OCI-LY1 (cell line): ENCODE measurements at regions not wholly inside any gene's neighbourhood (a gene's known extent, or its start where the extent isn't known, plus 50 kb on each side); places are given as distances from the start of the nearest gene placed in this dataset.

Source experiments
- H2AFZ ChIP-seq: fragments of 200-600 bp; sonication (generic), shearing (Covaris generic); 2 replicates; pipeline ENCODE4 v1.6.0; 2014; ENCODE audit warnings: antibody characterized with exemption, mild to moderate bottlenecking, low read length
- H3F3A ChIP-seq: fragments of 200-600 bp; sonication (generic), shearing (Covaris generic); 2 replicates; pipeline ENCODE4 v1.6.0; 2014; ENCODE audit warnings: mild to moderate bottlenecking, antibody characterized with exemption, low read length, moderate library complexity; ENCODE audit not compliant: insufficient read depth
- H3K27ac ChIP-seq: fragments of 200-600 bp; sonication (generic); 2 replicates; pipeline ENCODE4 v1.5.1; 2014; ENCODE audit warnings: low read length, mixed run types, mild to moderate bottlenecking, low read depth; ENCODE audit not compliant: poor library complexity, severe bottlenecking
- H3K27me3 ChIP-seq: fragments of 200-600 bp; sonication (generic); 2 replicates; pipeline ENCODE4 v1.6.0; 2014; ENCODE audit warnings: antibody characterized with exemption, mild to moderate bottlenecking, low read length, moderate library complexity; ENCODE audit not compliant: insufficient read depth
- H3K36me3 ChIP-seq: fragments of 200-600 bp; sonication (generic); 2 replicates; pipeline ENCODE4 v1.6.1; 2014; ENCODE audit warnings: mild to moderate bottlenecking, antibody characterized with exemption, low read length, moderate library complexity, mixed read lengths; ENCODE audit not compliant: insufficient read depth
- H3K4me1 ChIP-seq: fragments of 200-600 bp; sonication (generic); 2 replicates; pipeline ENCODE4 v1.5.1; 2014; ENCODE audit warnings: mild to moderate bottlenecking, low read length, moderate library complexity; ENCODE audit not compliant: insufficient read depth, severe bottlenecking
- H3K4me2 ChIP-seq: fragments of 200-600 bp; sonication (generic), shearing (Covaris generic); 2 replicates; pipeline ENCODE4 v1.6.1; 2014; ENCODE audit warnings: low read length
- H3K4me3 ChIP-seq: fragments of 200-600 bp; sonication (generic); 2 replicates; pipeline ENCODE4 v1.5.1; 2014; ENCODE audit warnings: low read length, low read depth, mild to moderate bottlenecking, mixed read lengths; ENCODE audit not compliant: poor library complexity, severe bottlenecking
- H3K79me2 ChIP-seq: fragments of 200-600 bp; shearing (Covaris generic); 2 replicates; pipeline ENCODE4 v1.6.1; 2016; ENCODE audit warnings: mixed run types, low read length, mixed read lengths; ENCODE audit not compliant: insufficient read depth
- H3K9ac ChIP-seq: fragments of 200-600 bp; sonication (generic), shearing (Covaris generic); 2 replicates; pipeline ENCODE4 v1.6.1; 2014; ENCODE audit warnings: mild to moderate bottlenecking, low read length, mixed read lengths
- H3K9me2 ChIP-seq: fragments of 200-600 bp; sonication (generic), shearing (Covaris generic); 2 replicates; pipeline ENCODE4 v1.6.1; 2014; ENCODE audit warnings: low read depth, mild to moderate bottlenecking, low read length, mixed read lengths
- H3K9me3 ChIP-seq: fragments of 200-600 bp; shearing (Covaris generic); 2 replicates; pipeline ENCODE4 v1.6.1; 2014; ENCODE audit warnings: low read length, mixed read lengths
- H4K20me1 ChIP-seq: fragments of 200-600 bp; sonication (generic), shearing (Covaris generic); 2 replicates; pipeline ENCODE4 v1.6.0; 2016; ENCODE audit warnings: mild to moderate bottlenecking, low read length; ENCODE audit not compliant: insufficient read depth
- EZH2 ChIP-seq: fragments of 200-600 bp; sonication (generic), shearing (Covaris generic); IDR thresholded peaks from 2 replicates; pipeline ENCODE4 v1.8.0; 2017; ENCODE audit warnings: borderline replicate concordance, mixed run types, mild to moderate bottlenecking, antibody characterized with exemption, low read length, moderate library complexity, mixed read lengths
- TF ChIP-seq, protein P1 (sequence below): fragments of 200-600 bp; sonication (generic), shearing (Covaris generic); IDR thresholded peaks from 2 replicates; pipeline ENCODE4 v1.5.1; 2017; ENCODE audit warnings: mild to moderate bottlenecking, antibody characterized with exemption, low read length, moderate library complexity, mixed read lengths

DNA sequence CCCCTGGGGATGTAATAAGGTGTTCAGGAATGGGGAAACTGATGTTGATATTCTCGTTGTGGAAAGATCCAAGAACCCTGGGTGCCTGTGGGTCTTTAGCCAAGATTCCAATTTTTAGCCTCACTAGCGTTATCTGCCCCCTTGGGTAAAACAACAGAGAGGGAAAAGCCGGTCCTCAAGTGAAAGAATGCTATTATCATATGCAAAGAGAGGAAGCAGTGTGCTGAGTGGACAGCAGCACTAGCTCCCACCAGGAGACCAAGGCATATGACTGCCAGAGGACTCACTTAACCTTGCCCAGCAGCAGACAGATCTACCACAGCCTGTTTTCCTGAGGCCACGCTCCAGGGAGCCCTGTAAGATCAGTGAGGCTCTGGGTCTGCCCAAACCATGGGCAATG lies 257.9 kb upstream of the CPEB2 start:
- H3K36me3 ChIP-seq = no peaks in the 10 kb centered on the region
- TF ChIP-seq, protein P1, sequence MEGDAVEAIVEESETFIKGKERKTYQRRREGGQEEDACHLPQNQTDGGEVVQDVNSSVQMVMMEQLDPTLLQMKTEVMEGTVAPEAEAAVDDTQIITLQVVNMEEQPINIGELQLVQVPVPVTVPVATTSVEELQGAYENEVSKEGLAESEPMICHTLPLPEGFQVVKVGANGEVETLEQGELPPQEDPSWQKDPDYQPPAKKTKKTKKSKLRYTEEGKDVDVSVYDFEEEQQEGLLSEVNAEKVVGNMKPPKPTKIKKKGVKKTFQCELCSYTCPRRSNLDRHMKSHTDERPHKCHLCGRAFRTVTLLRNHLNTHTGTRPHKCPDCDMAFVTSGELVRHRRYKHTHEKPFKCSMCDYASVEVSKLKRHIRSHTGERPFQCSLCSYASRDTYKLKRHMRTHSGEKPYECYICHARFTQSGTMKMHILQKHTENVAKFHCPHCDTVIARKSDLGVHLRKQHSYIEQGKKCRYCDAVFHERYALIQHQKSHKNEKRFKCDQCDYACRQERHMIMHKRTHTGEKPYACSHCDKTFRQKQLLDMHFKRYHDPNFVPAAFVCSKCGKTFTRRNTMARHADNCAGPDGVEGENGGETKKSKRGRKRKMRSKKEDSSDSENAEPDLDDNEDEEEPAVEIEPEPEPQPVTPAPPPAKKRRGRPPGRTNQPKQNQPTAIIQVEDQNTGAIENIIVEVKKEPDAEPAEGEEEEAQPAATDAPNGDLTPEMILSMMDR = no peak
- no peak for TF ChIP-seq EZH2
- no peak overlapping the region for H3K9ac ChIP-seq
- H3K9me3 ChIP-seq = no peaks in the 10 kb centered on the region
- no peak overlapping the region for H3K4me2 ChIP-seq
- no peak overlapping the region for H2AFZ ChIP-seq
- no peaks in the 10 kb centered on the region for H3K79me2 ChIP-seq
- no peak overlapping the region for H3K27ac ChIP-seq
- H3F3A ChIP-seq = no peaks in the 10 kb centered on the region
- H3K27me3 ChIP-seq = no peaks in the 10 kb centered on the region
- H3K9me2 ChIP-seq = no peaks in the 10 kb centered on the region
- H4K20me1 ChIP-seq = no peaks in the 10 kb centered on the region
- no peaks in the 10 kb centered on the region for H3K4me1 ChIP-seq
- no peak overlapping the region for H3K4me3 ChIP-seq

DNA sequence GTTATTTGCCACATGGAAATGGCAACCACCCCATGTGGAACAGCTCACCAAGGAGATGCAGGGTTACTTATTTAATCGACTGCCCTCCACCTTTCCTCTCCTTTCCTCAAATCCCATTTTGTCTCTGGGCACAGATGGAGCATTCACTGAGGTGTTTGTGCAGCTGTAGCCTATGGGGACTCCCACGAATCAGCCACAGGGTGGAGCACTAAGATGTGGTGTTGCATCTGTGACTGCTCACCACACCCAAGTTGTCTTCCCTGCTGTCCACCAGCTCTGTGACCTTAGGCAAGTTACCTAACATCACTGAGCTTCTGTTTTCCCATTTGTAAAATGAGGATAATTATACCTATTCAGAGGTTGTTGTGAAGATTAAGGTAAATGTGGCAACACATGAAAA lies 252.4 kb upstream of the CPEB2 start:
- TF ChIP-seq, protein P1 = no peak
- TF ChIP-seq EZH2 = no peak
- H3K27ac ChIP-seq = no peak overlapping the region
- H2AFZ ChIP-seq = no peak overlapping the region
- no peak overlapping the region for H3K4me3 ChIP-seq
- H3K79me2 ChIP-seq = no peaks in the 10 kb centered on the region
- no peak overlapping the region for H3K9ac ChIP-seq
- H3K4me1 ChIP-seq = no peaks in the 10 kb centered on the region
- no peaks in the 10 kb centered on the region for H3K9me3 ChIP-seq
- H3K36me3 ChIP-seq = no peaks in the 10 kb centered on the region
- H3F3A ChIP-seq = no peaks in the 10 kb centered on the region
- no peaks in the 10 kb centered on the region for H3K27me3 ChIP-seq
- H3K4me2 ChIP-seq = no peak overlapping the region
- H3K9me2 ChIP-seq = no peaks in the 10 kb centered on the region
- no peaks in the 10 kb centered on the region for H4K20me1 ChIP-seq

DNA sequence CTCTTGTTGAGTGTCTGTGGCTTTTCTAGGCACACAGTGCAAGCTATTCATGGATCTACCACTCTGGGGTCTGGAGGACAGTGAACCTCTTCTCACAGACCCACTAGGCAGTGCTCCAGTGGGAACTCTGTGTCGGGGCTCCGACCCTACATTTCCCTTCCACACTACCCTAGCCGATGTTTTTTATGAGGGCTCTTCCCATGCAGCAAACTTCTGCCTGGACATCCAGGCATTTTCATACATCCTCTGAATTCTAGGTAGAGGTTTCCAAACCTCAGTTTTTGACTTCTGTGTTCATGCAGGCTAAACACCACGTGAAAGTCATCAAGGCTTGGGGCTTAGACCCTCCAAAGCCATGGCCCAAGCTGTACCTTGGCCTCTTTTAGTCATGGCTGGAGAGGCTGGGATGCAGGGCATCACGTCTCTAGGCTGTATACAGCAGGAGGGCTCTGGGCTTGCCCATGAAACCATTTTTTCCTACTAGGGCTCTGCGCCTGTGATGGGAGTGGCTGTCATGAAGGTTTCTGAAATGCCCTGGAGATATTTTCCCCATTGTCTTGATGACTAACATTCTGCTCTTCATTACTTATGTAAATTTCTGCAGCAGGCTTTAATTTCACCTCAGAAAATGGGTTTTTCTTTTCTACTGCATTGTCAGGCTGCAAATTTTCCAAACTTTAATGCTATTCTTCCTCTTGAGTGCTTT lies 249.8 kb upstream of the CPEB2 start:
- Histone ChIP-seq H3K9me2 (no peaks in the 10 kb centered on the region), H3K79me2 (no peaks in the 10 kb centered on the region), H3K36me3 (no peaks in the 10 kb centered on the region), H3K9me3 (no peaks in the 10 kb centered on the region), H3K4me2 (no peak overlapping the region), H3K4me3 (no peak overlapping the region), H3K9ac (no peak overlapping the region), H4K20me1 (no peaks in the 10 kb centered on the region), H2AFZ (no peak overlapping the region), H3K27me3 (no peaks in the 10 kb centered on the region), H3K27ac (no peak overlapping the region), H3K4me1 (no peaks in the 10 kb centered on the region), H3F3A (no peaks in the 10 kb centered on the region)
- TF ChIP-seq, protein P1 = no peak
- no peak for TF ChIP-seq EZH2
